ENCODE measurements at regions not wholly inside any gene's neighbourhood (a gene's known extent, or its start where the extent isn't known, plus 50 kb on each side); places are given as distances from the start of the nearest gene placed in this dataset.

DNA sequence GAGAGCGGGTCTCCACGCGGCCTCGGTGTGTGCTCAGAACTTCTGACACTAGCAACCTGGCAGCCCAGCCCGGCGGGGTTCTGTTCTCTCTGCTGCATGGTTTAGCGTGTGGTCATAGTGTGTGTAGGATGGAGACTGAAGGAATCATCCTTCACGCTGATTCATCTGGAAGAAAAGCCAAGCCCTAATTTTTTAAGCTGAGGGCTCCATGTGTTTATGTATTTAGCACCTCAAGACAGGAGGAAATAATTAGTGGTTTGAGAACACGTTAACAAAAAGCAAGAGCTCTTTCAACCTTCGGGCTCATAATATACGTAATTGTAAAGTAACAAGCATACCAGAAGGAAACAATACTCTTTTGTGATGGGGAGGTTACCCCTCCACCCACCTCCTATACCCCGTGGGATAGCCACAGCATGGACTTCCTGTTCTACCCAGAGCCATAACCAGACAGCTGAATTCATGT lies 504.6 kb upstream of the MKI67 start:
- no peak for DNase-seq (ENCODE audit: low read depth in 4 of 4, low spot score in 3 of 4)

DNA sequence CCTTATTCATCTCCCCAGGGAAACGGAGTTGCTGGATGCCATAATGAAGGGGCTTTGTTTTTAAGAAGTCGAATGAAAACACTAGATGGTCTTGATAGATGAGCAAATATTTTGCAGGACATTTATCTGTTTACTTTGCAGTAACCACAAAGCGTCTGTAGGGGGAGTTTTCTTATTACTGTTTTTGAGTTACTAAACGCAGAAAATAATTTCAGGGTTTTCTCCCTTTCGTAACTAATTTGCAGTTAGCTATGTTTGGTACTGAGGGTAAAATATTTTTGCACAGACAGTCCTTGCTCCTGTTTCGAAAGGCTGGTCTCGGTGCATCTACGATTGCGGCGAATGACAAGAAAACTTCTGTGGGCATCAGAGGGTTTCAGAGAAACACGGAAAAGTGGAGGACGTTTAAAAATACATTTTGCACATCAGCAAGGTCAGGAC lies 505.6 kb upstream of the MKI67 start:
- peak in 2 of 4 donors; percentile 22 to 38 for DNase-seq (ENCODE audit: low read depth in 4 of 4, low spot score in 3 of 4)

DNA sequence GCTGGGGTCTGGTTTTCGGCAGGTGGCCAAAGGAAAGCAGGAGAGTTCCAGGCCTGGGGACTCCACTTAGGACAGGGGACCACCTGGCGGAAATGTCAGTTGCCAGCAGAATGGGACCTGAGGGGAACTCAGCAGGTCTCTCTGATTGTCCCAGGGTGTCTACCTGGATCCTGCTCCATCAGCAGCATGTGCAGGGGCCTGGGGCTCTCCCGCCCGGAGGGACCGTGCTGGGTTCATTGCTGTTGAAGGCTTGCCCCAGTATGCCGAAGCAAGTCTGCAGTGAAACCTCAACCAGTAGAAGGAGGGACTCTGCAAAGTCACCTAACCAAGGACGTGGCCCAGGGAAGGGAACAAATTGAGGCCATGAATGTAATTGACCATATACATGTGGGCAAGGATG lies 506.5 kb upstream of the MKI67 start:
- DNase-seq (ENCODE audit: low read depth in 4 of 4, low spot score in 3 of 4) = no peak

DNA sequence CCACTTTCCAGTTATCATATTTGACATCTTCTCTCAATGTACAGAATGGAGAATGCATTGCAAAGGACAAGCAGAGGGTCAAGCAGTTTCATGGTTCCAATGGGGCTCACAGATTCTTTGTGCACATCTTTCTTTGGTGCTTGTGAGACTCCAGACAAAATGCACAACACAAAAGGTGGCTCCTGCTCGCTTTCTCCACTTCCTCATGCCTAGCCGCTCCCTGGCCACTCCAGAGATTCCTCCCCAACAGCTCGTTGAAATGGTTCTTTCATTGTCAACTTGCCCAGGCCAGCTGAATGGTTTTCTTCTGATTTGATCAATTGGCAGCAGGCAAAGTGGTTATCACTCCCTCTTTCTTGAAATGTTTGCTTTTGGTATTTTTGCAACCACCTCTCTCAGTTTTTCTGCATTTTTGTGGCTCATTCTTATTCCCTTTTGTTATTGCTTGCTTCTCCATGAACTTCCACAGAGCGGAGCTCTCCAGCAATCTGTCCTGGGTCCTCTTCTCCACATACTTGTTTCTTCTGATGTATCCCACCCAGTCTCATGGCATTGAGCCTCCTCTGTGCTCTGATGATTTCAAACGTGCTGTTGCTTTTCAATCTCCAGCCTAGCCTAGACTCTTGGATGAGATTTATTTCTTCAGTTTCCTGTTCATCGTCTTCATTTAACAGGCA lies 507.8 kb upstream of the MKI67 start:
- peak in 1 of 4 donors; percentile 20 for DNase-seq (ENCODE audit: low read depth in 4 of 4, low spot score in 3 of 4)

DNA sequence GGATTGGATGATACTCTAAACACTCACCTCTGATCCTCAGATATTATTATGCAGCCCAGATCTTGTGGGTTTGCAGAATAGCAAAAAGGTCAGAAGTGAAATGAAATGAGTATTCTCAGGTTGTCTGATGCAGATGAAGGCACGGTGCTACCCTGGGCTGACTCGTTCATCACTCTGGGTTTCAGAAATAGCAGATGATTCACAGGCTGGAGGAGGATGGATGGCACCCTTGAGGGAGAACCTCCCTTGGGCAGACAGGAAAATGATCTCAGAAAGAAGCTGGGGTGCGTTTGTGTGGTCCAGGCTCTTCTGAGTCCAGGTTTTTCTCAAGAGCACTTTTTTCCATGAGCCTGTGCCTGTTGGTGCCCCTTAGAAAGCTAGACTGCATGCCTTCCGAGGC lies 515.8 kb upstream of the MKI67 start:
- no peak for DNase-seq (ENCODE audit: low read depth in 4 of 4, low spot score in 3 of 4)

DNA sequence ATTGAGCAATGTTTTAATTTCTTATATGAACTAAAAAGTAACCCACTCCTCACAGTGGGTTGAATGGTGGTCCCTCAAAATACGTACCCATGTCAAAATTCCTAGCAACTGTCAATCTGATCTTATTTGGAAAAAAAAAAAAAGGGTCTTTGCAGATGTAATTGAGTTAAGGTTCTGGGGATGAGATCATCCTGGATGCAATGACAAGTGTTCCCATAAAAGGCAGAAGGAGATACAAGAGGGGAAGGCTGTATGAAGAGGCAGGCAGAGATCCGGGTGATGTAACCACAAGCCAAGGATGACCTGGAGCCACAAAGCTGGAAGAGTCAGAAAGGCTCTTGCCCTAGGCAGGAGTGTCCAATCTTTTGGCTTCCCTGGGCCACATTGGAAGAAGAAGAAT lies 516.3 kb upstream of the MKI67 start:
- no peak for DNase-seq (ENCODE audit: low read depth in 4 of 4, low spot score in 3 of 4)

DNA sequence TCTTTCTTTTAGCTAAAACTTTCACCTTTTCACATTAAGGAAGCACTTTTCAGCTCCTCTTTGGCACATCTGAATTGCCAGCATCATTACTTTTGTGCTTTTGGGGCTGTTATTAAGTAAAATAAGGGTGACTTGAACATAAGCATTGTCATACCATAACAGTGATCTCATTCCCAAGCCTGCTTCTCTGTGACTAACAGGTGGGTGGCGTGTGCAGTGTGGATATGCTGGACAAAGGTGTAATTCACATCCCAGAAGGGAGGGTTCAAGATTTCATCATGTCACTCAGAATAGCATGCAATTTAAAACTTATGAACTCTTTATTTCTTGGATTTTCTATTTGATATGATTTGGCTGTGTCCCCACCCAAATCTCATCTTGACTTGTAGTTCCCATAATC lies 517.4 kb upstream of the MKI67 start:
- no peak for DNase-seq (ENCODE audit: low read depth in 4 of 4, low spot score in 3 of 4)

DNA sequence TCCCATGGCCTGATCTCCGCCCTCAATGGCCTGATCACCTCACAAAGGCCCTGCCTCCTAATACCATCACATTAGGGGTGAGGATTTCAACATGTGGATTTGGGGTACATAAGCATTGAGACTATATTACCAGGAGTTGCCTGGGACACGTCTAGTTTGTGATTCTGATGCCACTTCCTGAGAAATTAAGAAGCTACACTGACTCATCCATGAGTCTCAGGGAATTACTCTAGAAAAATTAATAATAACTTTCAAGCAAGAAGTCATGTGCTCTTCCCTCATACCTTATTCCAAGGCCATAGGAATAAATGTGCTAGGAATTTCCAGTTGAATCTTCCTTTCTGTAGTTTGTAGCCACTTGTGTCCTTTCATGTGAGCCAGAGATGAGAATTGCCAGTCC lies 519.3 kb upstream of the MKI67 start:
- DNase-seq (ENCODE audit: low read depth in 4 of 4, low spot score in 3 of 4) = no peak

DNA sequence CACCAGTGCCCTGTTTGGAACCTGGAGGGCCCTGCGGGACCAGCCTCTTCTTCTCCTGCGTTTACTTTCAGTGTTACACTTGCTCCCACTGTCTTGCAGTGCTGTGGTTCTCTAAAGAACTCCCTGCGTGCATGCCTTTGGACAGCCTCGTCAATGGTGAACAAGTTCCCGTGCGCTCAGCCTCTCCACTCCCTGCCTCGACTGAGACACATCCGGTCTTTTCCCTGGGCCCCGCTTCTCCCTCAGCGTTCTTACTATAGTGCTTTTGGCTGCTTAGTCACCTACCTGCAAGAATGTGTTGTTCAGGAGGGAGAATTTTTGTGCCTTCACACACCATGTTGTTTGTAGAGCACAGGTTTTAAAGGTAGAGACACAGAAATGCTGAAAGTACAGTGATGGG lies 520.7 kb upstream of the MKI67 start:
- no peak for DNase-seq (ENCODE audit: low read depth in 4 of 4, low spot score in 3 of 4)

DNA sequence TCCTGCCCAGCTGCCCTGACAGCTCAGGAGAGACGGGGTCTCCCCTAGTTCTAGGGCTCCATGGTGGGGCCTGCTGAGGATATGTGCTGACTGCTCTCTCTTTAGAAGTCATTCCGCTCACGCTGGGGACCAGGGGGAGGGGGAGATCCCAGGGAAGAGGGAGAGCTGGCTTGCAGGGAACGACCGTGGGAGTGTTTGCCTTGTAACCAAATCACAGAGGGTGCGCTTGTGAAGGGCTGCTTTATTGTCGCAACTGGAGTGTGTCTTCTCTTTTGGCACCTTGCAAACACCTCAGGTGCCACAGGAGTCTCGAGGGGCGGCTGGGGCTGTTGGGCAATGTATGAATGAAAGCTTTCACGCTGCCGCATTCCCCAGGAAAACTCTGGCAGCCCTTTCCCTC lies 531.3 kb upstream of the MKI67 start:
- DNase-seq (ENCODE audit: low read depth in 4 of 4, low spot score in 3 of 4) = peak; percentile 2 to 18 (median 13)

DNA sequence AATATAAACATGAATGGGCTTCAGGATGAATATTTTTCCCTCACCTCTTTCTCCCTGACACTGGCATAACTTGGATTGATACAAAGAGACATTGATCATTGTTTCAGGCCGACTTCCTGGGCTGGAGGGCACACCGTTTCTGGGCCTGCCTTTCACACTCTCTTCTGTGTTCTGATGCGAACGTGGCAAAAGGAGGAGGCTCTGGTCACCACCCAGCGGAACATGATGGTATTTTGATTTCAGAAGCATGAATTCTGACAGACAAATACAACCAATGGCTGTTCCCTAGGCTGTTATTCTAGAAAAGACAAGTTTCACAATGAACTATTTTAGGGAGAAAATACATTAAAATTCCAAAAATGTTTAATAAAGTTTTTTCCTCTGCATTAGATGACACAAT lies 534.5 kb upstream of the MKI67 start:
- DNase-seq (ENCODE audit: low read depth in 4 of 4, low spot score in 3 of 4) = no peak

DNA sequence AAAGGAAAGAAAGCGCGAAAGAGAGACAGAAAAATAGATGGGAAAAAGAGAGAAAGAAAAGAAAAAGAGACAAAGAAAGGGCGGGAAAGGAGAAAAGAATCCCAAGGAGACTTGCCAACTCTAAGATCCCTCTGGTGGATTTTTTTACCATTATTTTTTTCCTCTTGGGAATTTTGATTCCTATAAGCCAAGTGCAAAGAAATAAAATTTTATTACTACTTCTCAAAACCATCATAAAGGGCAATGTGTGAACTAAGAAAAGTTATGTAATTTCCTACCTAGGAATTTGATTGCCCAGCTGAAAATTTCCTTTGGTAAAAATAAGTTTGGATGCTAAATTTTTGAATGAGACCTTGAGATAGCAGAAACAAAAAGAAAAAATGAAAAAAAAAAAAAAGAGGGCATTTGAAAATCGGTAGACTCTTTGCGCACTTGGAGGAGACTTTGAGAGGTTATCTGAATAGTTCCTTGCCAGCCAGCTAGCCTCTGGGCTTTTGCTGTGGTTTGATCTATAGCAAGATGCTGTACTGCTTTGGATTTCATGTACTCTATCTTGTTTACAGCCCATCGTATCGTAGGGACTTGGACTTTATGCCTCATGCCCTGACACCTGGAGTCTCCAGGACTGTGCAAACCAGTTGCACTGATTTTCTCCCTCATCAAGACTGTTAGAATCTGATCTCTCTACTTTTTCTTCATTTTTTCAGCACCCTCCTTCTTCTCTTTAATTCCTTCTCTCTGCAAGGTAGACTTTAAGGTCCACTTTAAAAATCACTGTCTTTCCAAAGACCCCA lies 535.4 kb upstream of the MKI67 start:
- DNase-seq (ENCODE audit: low read depth in 4 of 4, low spot score in 3 of 4) = no peak

DNA sequence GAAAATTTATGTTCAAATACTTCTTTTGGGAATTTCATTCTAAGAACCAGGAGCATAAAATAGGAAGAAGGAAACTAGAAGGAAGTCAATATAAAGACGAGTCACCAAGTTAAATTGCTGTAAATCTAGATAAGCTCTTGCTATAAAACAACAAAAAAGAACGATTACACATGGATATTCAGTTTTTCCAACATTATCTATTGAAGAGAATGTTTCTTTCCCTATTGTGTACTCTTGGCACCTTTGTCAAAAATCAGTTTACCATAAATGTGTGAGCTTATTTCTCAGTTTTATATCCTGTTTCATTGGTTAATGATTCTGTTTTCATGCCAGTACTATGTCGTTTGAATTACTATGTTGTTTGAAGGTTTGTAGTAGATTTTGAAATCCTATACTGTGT lies 536.3 kb upstream of the MKI67 start:
- no peak for DNase-seq (ENCODE audit: low read depth in 4 of 4, low spot score in 3 of 4)

DNA sequence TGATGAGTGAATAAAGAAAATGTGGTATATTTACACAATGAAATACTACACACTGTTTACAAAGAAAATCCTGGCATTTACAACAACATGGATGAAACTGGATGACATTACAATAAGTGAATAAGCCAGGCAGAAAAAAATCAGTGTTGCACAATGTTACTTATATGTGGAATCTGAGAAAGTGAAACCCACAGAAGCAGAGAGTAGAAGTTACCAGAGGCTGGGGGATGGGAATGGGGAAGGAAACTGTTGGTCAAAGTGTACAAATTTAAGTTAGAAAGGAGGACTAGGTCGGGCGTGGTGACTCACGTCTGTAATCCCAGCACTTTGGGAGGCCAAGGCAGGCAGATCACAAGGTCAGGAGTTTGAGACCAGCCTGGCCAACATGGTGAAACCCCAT lies 538.5 kb upstream of the MKI67 start:
- no peak for DNase-seq (ENCODE audit: low read depth in 4 of 4, low spot score in 3 of 4)

DNA sequence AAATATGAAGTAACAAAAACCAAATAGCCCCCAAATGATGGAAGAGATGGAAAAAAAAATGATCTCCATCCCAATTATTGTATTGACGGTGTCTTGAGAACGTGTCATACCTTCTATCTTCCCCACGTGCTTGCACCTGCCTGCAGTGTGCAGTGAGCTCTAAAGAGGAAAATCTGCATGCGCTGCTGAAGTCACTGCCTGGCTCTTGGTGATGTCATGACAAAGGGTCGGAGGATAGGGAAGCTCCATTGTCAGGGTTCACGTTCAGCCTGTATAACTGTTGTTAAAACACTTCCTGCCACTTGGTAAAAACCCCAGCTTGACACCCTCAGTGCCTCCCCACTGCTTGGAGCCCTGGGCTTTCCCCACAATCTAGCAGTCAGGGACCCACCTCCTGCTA lies 549.2 kb upstream of the MKI67 start:
- DNase-seq (ENCODE audit: low read depth in 4 of 4, low spot score in 3 of 4) = no peak

DNA sequence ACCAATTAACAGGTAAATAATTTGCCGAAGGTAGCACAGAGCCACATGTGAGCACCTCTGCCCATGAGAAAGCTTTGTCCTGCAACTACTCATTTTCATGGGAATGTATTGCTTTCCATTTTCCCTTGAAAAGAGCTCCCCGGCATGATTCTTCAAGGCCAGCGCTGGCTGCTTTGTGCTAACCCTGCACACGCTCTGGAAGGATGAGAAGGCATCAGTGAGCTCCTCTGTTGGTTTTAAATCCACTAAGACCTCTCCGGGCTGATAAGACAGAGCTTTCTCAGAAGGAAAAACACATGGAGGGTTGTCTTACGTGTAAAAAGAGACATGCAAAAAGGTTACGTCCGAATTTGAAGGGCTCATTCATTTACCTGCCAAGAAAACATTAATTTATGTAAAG lies 553.9 kb upstream of the MKI67 start:
- DNase-seq (ENCODE audit: low read depth in 4 of 4, low spot score in 3 of 4) = no peak

DNA sequence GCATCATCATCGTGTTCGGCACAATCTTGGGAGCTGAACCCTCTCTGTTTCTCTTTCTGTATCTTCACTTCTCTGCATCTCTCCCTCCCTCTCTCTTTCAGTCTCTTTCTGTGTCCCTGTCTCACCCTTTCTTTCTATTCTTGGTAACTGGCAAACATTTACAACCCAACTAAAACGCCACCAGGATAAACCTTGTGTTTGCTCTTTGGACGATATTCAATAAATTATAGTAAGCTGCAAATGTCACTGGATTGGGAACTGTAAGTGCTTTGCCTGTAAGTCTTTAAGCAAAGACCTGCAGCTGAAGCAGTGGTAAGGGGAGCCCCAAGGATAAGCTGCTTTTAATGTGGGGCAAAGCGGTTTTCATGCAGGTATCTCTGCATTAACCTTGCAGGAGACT lies 558.0 kb upstream of the MKI67 start:
- no peak for DNase-seq (ENCODE audit: low read depth in 4 of 4, low spot score in 3 of 4)

DNA sequence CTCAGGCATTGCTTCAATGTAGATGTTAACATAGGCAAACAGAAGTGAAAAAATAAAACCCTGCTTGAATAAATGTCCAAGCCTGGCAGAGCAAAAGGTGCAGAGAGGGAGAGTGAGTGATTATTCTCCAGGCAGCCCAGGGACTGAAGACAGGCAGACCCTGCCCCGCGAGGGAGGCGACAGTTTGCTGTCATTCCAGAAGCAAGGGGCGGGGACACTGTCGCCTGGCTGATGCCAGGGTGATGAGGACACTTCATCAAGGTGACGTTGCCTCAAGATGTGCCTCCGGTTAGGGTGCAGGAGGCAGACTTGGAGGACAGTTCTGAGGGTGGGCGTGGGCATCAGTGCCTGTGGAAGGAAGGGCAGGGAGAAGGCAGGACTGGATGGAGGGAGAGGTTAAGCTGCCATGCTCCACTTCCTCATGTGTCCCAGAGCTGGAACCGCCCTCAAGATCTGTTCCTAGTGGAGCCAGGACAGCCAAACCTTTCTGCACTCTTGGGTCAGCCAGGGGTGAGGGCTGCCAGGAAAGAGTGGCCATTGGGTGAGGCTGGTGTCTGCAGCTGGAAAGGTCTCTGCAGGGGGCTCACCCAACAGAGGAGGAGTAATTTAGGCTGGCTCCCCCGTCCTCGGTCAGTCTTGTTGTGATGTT lies 560.5 kb upstream of the MKI67 start:
- DNase-seq (ENCODE audit: low read depth in 4 of 4, low spot score in 3 of 4) = no peak

DNA sequence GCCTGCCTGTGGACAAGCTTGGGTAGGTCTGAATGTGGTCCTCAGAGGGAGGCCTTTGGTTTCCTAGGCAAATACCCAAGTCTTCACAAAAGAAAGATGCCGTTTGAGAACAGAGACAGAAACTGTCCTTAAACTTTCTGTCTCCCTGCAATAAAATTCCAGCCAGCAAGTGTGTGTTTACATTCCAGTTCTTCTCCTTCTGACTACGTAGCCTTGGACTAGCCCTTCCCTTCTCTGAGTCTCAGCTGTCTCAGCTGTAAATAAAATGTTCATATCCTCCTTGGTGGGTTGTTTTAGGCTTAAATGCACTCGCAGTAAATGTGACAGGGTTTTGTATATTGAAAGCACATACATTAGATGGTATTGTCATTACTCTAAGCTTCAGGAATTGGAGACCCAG lies 561.2 kb upstream of the MKI67 start:
- DNase-seq (ENCODE audit: low read depth in 4 of 4, low spot score in 3 of 4) = no peak

DNA sequence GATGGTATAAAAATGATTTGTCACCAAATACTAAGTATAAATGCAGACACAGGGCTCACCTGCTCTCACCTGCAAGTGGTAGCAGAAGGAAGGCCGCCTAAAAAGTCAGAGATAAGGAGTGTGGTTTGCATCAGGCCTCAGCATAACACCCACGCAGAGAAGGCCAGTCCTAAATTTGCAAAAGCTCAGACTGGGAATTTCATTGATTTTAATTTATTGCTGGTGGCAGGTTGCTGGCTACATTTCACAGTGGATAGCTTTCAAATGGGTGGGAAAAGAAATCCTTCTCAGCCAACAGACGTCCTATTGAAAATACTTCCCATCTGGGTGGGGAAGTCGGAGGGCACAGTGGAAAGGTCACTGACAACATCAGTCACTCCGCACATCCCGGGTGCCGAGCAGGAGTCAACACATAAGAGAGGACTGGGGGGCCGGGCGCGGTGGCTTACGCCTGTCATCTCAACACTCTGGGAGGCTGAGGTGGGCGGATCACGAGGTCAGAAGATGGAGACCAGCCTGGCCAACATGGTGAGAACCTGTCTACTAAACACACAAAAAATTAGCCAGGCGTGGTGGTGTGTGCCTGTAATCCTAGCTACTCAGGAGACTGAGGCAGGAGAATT lies 561.8 kb upstream of the MKI67 start:
- no peak for DNase-seq (ENCODE audit: low read depth in 4 of 4, low spot score in 3 of 4)

DNA sequence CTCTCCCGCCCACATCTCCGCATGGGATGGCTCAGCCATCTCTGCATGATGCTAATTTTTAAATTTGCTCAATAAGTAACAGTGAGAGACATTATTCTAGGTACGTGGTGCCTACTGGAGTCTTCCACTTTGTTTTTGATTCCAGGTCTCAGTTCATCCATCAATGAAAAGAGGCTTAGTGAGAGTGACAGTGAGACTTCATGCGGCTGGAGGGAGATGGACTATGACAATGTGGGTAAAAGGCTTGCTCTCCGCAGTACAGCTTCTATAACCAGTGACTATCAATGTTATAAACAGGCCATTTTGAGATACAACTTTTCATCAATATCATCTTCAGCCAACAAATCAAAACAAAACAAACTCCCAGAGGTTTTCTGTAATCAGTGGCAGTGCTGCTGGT lies 563.4 kb upstream of the MKI67 start:
- no peak for DNase-seq (ENCODE audit: low read depth in 4 of 4, low spot score in 3 of 4)

All from right renal pelvis (tissue), 4 donors.